Adrenal gland (tissue), 9 donors: ENCODE measurements at regions not wholly inside any gene's neighbourhood (a gene's known extent, or its start where the extent isn't known, plus 50 kb on each side); places are given as distances from the start of the nearest gene placed in this dataset.

Experiments
- DNase-seq, 7 donors: peaks; one replicate each; pipeline ENCODE4 v3.0.0-alpha.2; 2019 to 2020
- H3K27ac ChIP-seq, 5 donors: fragments of 200-600 bp; sonication (generic) in 4 of 5; 1 replicate in 3 of 5; 2 replicates in 2 of 5; pipeline versions ENCODE4 v1.5.1 to v1.8.0; 2016 to 2020; ENCODE audit warnings: mild to moderate bottlenecking in 1 of 5
- H3K27me3 ChIP-seq: fragments of 200-600 bp; 2 replicates; pipeline ENCODE4 v1.8.0; 2021
- H3K36me3 ChIP-seq, 2 donors: fragments of 200-600 bp; replicated peaks in 1 of 2; 1 replicate in 1 of 2; 2 replicates in 1 of 2; pipeline versions ENCODE4 v1.5.1 to v1.8.0; 2018 to 2022
- H3K4me1 ChIP-seq, 2 donors: fragments of 200-600 bp; replicated peaks in 1 of 2; 1 replicate in 1 of 2; 2 replicates in 1 of 2; pipeline versions ENCODE4 v1.5.1 to v1.8.0; 2018 to 2021
- H3K4me3 ChIP-seq, 4 donors: fragments of 200-600 bp; sonication (generic) in 3 of 4; one replicate each; pipeline ENCODE4 v1.5.1; 2016 to 2018
- H3K9me3 ChIP-seq, 3 donors: fragments of 200-600 bp; sonication (generic) in 1 of 3; replicated peaks in 1 of 3; 1 replicate in 2 of 3; 2 replicates in 1 of 3; pipeline versions ENCODE4 v1.5.1 to v1.8.0; 2016 to 2021
- CTCF ChIP-seq, 6 experiments: fragments of 450-650 bp in 4 of 6; fragments of 200-600 bp in 2 of 6; sonication (generic) in 1 of 6; IDR thresholded peaks; 1 replicate in 5 of 6; 2 replicates in 1 of 6; pipeline versions ENCODE4 v1.5.1 to v1.8.0; 2016 to 2021; ENCODE audit warnings: antibody characterized with exemption in 6 of 6, mild to moderate bottlenecking in 2 of 6, moderate library complexity in 1 of 6
- POLR2A ChIP-seq, 2 donors: fragments of 450-650 bp; IDR thresholded peaks; one replicate each; pipeline ENCODE4 v1.6.1; 2017; ENCODE audit warnings: antibody characterized with exemption in 2 of 2, mild to moderate bottlenecking in 2 of 2, moderate library complexity in 1 of 2
- WGBS, 4 donors: extraction: QIAGEN DNeasy Blood & Tissue Kit in 2 of 4; methylation state at CpG; one replicate each; pipeline versions ENCODE4 v1.1.5 to v1.1.7; 2013 to 2017; 5-methylcytosine and 5-hydroxymethylcytosine counted together
- intact Hi-C, 2 donors: fragments of 100-400 bp; cut with DNase I; formaldehyde crosslinking; loops; one replicate each; pipeline versions ENCODE4 v1.14.1 to v1.15.0; 2022 to 2023
- donor health status: healthy with polysubstance abuse.
- donor health status: Bipolar disorder and iron deficiency.
- donor health status: DM: yes; HTN: yes; CAD: no.
- donor health status: DM: no; HTN: no; CAD: no.
- donor health status: DM: no; HTN: no; CAD: no.

DNA sequence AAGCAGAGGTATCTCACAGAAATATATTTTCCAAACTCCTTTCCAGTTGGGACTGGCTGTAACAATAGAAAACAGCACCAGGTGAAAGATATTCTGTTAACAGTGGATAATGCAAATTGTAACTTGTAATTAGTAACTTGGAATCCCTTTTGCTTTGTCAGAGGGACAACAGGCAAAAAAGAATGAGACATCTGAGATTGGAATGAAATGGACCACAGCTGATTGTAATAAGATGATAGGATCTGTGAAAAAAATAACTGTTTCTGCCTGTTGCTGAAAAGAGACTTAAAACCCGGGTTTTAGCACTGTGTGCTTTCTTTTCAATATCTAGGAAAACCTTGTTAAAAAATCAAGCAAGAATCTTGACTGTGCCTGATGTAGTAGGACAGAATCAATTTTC is 655.7 kb downstream of the METTL15 start:
- TF ChIP-seq POLR2A (IDR thresholded peaks at IDR 0.05) (no peak), CTCF (IDR thresholded peaks at IDR 0.05) (no peak)
- Histone ChIP-seq H3K36me3 (no peaks in the 10 kb centered on the region), H3K27ac (no peak overlapping the region), H3K9me3 (no peaks in the 10 kb centered on the region), H3K27me3 (no peaks in the 10 kb centered on the region), H3K4me1 (no peaks in the 10 kb centered on the region), H3K4me3 (no peak overlapping the region)
- DNase-seq, result no peak
- WGBS, 4 donors, result 68 to 80% (median 71%) methylated on average over 1 of the region's 1 CpG
- intact Hi-C loops, result no loop called here

DNA sequence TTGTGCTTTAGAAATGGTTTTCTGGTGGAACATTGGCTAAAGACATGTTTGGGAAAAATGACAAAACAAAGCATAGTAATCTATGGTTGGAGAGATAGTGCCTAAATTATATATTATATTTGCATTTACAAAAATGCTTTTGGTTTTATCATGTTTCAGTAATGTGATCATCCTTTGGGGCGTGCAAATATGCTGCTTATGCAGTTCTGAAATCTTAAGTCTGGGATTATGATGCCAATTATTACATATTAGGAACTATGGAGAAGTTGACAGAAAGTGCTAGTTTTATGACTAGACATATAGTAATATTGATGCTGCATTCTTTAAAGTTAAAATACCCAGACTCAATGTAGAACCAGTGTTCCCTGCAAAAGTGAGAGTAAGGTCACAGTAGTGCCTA is 655.0 kb downstream of the METTL15 start:
- DNase-seq, result no peak
- intact Hi-C loops, result no loop called here
- no peaks in the 10 kb centered on the region for H3K27me3 ChIP-seq
- H3K9me3 ChIP-seq, result no peaks in the 10 kb centered on the region
- WGBS, 4 donors, result 71 to 80% (median 77%) methylated on average over 1 of the region's 1 CpG
- H3K27ac ChIP-seq, result no peak overlapping the region
- no peaks in the 10 kb centered on the region for H3K36me3 ChIP-seq
- TF ChIP-seq POLR2A (IDR thresholded peaks at IDR 0.05) (no peak), CTCF (IDR thresholded peaks at IDR 0.05) (no peak)
- no peaks in the 10 kb centered on the region for H3K4me1 ChIP-seq
- no peak overlapping the region for H3K4me3 ChIP-seq

DNA sequence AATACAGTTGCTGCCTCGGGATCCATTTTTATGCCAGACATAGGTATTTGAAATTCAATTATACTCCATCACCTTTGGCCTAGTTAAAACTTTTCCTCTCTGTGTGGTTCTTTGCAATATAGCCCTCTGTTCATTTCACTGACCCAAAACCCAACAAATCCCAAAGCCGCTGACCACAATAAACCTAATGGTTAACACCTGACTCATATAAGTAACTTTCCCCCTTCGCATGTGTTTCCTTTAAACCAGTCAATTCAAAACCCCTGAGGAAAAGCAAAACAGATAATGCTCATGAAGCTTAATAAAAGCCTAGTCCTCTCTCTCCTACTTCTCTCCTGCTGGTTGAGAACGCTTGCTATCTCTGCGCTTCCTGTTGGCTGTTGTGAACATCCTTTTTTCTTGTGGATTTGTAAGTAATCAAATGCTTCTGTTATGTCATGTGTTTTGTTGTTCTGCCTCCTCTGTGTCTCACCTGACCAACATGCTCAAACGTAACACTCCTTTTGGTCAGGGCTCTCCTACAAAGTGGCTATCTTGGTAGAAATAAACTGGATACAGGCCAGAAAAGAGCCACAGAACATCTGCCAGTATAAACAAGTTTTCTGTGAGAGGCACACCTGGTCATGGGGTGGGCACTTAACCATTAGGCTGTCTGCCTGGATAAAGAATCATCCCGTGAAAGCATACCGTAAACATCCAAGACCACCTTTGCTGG is 652.6 kb downstream of the METTL15 start:
- no peaks in the 10 kb centered on the region for H3K9me3 ChIP-seq
- no peaks in the 10 kb centered on the region for H3K27me3 ChIP-seq
- TF ChIP-seq CTCF (IDR thresholded peaks at IDR 0.05) (no peak), POLR2A (IDR thresholded peaks at IDR 0.05) (no peak)
- 88 to 94% (median 90%) methylated on average over 8 of the region's 8 CpGs for WGBS, 4 donors
- H3K27ac ChIP-seq, result no peak overlapping the region
- no peaks in the 10 kb centered on the region for H3K36me3 ChIP-seq
- intact Hi-C loops, result no loop called here
- H3K4me3 ChIP-seq, result no peak overlapping the region
- DNase-seq, result no peak
- no peaks in the 10 kb centered on the region for H3K4me1 ChIP-seq

DNA sequence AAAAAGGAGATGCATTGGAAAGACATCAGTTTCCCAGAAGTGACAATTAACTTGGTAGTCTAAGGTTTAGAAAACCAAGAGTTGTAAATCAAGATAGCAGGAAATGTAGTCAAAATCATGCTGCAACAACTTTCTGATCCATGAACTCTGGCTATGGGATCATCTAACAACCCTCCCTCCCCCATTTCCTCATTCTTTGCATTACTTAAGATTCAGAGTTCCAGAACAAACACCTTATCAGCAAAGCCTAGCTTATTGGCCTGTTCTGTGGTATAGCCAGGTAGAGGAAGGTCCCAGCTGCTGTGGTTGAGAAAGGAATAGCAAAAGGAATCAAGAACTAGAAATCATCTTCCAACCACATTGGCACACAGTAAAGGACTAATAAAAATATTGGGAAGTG is 651.1 kb downstream of the METTL15 start:
- TF ChIP-seq POLR2A (IDR thresholded peaks at IDR 0.05) (no peak), CTCF (IDR thresholded peaks at IDR 0.05) (no peak)
- H3K36me3 ChIP-seq, result no peaks in the 10 kb centered on the region
- H3K4me1 ChIP-seq, result no peaks in the 10 kb centered on the region
- DNase-seq, result no peak
- intact Hi-C loops, result no loop called here
- H3K9me3 ChIP-seq, result no peaks in the 10 kb centered on the region
- H3K27ac ChIP-seq, result no peak overlapping the region
- no peak overlapping the region for H3K4me3 ChIP-seq
- H3K27me3 ChIP-seq, result no peaks in the 10 kb centered on the region
